Hepatocyte (in vitro differentiated cells): ENCODE measurements at regions not wholly inside any gene's neighbourhood (a gene's known extent, or its start where the extent isn't known, plus 50 kb on each side); places are given as distances from the start of the nearest gene placed in this dataset.

Experiments used
- DNase-seq: peaks from one replicate; pipeline ENCODE4 v3.0.0-alpha.2; 2016; ENCODE audit warnings: low spot score
- H2AFZ ChIP-seq: fragments of 200-600 bp; sonication (generic); 2 replicates; pipeline ENCODE4 v1.6.0; 2016; ENCODE audit warnings: antibody characterized with exemption, mild to moderate bottlenecking
- H3K27ac ChIP-seq: fragments of 200-600 bp; sonication (generic); 2 replicates; pipeline ENCODE4 v1.5.1; 2016; ENCODE audit warnings: mild to moderate bottlenecking
- H3K27me3 ChIP-seq: fragments of 200-600 bp; sonication (generic); 2 replicates; pipeline ENCODE4 v1.6.1; 2016
- H3K36me3 ChIP-seq: fragments of 200-600 bp; sonication (generic); replicated peaks from 2 replicates; pipeline ENCODE4 v1.5.1; 2016; ENCODE audit warnings: low read depth; ENCODE audit not compliant: insufficient read depth
- H3K4me1 ChIP-seq: fragments of 200-600 bp; sonication (generic); 2 replicates; pipeline ENCODE4 v1.5.1; 2016; ENCODE audit warnings: mild to moderate bottlenecking, moderate library complexity; ENCODE audit not compliant: insufficient read depth
- H3K4me2 ChIP-seq: fragments of 200-600 bp; sonication (generic); 2 replicates; pipeline ENCODE4 v1.6.0; 2016
- H3K4me3 ChIP-seq: fragments of 200-600 bp; sonication (generic); 2 replicates; pipeline ENCODE4 v1.5.1; 2016; ENCODE audit warnings: mild to moderate bottlenecking
- H3K79me2 ChIP-seq: fragments of 200-600 bp; sonication (generic); 2 replicates; pipeline ENCODE4 v1.6.0; 2017; ENCODE audit warnings: mild to moderate bottlenecking
- H3K9me2 ChIP-seq: fragments of 200-600 bp; sonication (generic); replicated peaks from 2 replicates; pipeline ENCODE4 v1.6.0; 2017; ENCODE audit warnings: mild to moderate bottlenecking; ENCODE audit not compliant: insufficient read depth
- H3K9me3 ChIP-seq: fragments of 200-600 bp; sonication (generic); 2 replicates; pipeline ENCODE4 v1.5.1; 2016; ENCODE audit warnings: low read depth, mild to moderate bottlenecking
- H4K20me1 ChIP-seq: fragments of 200-600 bp; sonication (generic); 2 replicates; pipeline ENCODE4 v1.6.0; 2016; ENCODE audit warnings: mild to moderate bottlenecking; ENCODE audit not compliant: insufficient read depth, poor library complexity, severe bottlenecking
- CTCF ChIP-seq: fragments of 200-600 bp; sonication (generic); IDR thresholded peaks from 2 replicates; pipeline ENCODE4 v1.5.1; 2016; ENCODE audit warnings: antibody characterized with exemption, mild to moderate bottlenecking; ENCODE audit not compliant: poor library complexity
- EZH2 ChIP-seq: fragments of 200-600 bp; sonication (generic); IDR thresholded peaks from 2 replicates; pipeline ENCODE4 v1.6.1; 2016; ENCODE audit warnings: antibody characterized with exemption, mild to moderate bottlenecking, borderline replicate concordance
- EZH2phosphoT487 ChIP-seq: fragments of 200-600 bp; sonication (generic); IDR thresholded peaks from one replicate; pipeline ENCODE4 v1.6.1; 2018; ENCODE audit warnings: antibody characterized with exemption, mild to moderate bottlenecking, low read depth, moderate library complexity; ENCODE audit not compliant: unreplicated experiment, severe bottlenecking
- WGBS: methylation state at CpG from one replicate; pipeline ENCODE4 v1.1.6; 2016; ENCODE audit warnings: low lambda C conversion rate; ENCODE audit errors: missing lambda C conversion rate; 5-methylcytosine and 5-hydroxymethylcytosine counted together

GRCh38 chr2:216284708-216285107, 87.6 kb downstream of the MARCHF4 start:
- DNase-seq: no peak
- no peaks in the 10 kb centered on the region for H3K79me2 ChIP-seq
- H3K27ac ChIP-seq: no peak overlapping the region
- no peak overlapping the region for H3K4me2 ChIP-seq
- 64% methylated on average over 3 of the region's 3 CpGs for WGBS
- no peaks in the 10 kb centered on the region for H3K36me3 ChIP-seq
- H3K27me3 ChIP-seq: no peaks in the 10 kb centered on the region
- TF ChIP-seq EZH2phosphoT487 (no peak), EZH2 (no peak), CTCF (no peak)
- no peaks in the 10 kb centered on the region for H4K20me1 ChIP-seq
- H3K4me1 ChIP-seq: peaks cover 12% of the 10 kb centered on the region
- no peak overlapping the region for H2AFZ ChIP-seq
- no peaks in the 10 kb centered on the region for H3K9me3 ChIP-seq
- no peaks in the 10 kb centered on the region for H3K9me2 ChIP-seq
- H3K4me3 ChIP-seq: no peak overlapping the region

GRCh38 chr2:216283038-216283900, 89.0 kb downstream of the MARCHF4 start:
- peak; percentile 18 for DNase-seq
- Histone ChIP-seq H2AFZ (no peak overlapping the region), H3K4me1 (peaks cover 12% of the 10 kb centered on the region), H4K20me1 (no peaks in the 10 kb centered on the region), H3K36me3 (no peaks in the 10 kb centered on the region), H3K27me3 (no peaks in the 10 kb centered on the region), H3K4me3 (no peak overlapping the region), H3K9me2 (no peaks in the 10 kb centered on the region), H3K27ac (no peak overlapping the region), H3K79me2 (no peaks in the 10 kb centered on the region), H3K4me2 (no peak overlapping the region), H3K9me3 (no peaks in the 10 kb centered on the region)
- no peak for TF ChIP-seq EZH2phosphoT487
- no peak for TF ChIP-seq EZH2
- TF ChIP-seq CTCF: no peak
- WGBS: 73% methylated on average over 12 of the region's 12 CpGs

- 53% methylated on average over 2 of the region's 2 CpGs for WGBS
- Histone ChIP-seq H2AFZ (no peak overlapping the region), H3K4me1 (peaks cover 8% of the 10 kb centered on the region), H3K4me3 (no peak overlapping the region), H3K27ac (no peak overlapping the region), H4K20me1 (no peaks in the 10 kb centered on the region), H3K4me2 (no peak overlapping the region), H3K27me3 (no peaks in the 10 kb centered on the region), H3K9me2 (no peaks in the 10 kb centered on the region), H3K9me3 (no peaks in the 10 kb centered on the region), H3K79me2 (no peaks in the 10 kb centered on the region), H3K36me3 (no peaks in the 10 kb centered on the region)
- DNase-seq: no peak
- TF ChIP-seq EZH2 (no peak), CTCF (no peak), EZH2phosphoT487 (no peak)
Observed at GRCh38 chr2:216281876-216282275, 90.4 kb downstream of the MARCHF4 start.
